PC-9 (cell line): ENCODE measurements at regions not wholly inside any gene's neighbourhood (a gene's known extent, or its start where the extent isn't known, plus 50 kb on each side); places are given as distances from the start of the nearest gene placed in this dataset.

Experiments used
- BruUV-seq: library from RNA; stranded (reverse); fragments of 400-500 nt; replicated peaks from 2 replicates; lab custom pipeline; 2021; lab: Mats Ljungman, UMichigan
- CTCF ChIA-PET: fragments of 300-600 bp; sonication (Branson Sonifier 250); formaldehyde crosslinking; loops from one replicate; lab custom pipeline; 2022; ENCODE audit warnings: antibody characterized with exemption; lab: Charles Lee
- POLR2A ChIA-PET: fragments of 300-600 bp; sonication (Branson Sonifier 250); formaldehyde crosslinking; loops from one replicate; lab custom pipeline; 2022; ENCODE audit warnings: antibody characterized with exemption; ENCODE audit not compliant: unreplicated experiment; lab: Charles Lee
- DNase-seq, 2 experiments: peaks; one replicate each; pipeline versions ENCODE4 v3.0.0 to v3.0.0-alpha.2; 2015 to 2022; ENCODE audit warnings: mixed read lengths in 1 of 2
- H2AFZ ChIP-seq: fragments of 200-600 bp; sonication (generic); 2 replicates; pipeline ENCODE4 v1.8.1; 2017; ENCODE audit warnings: antibody characterized with exemption
- H3F3A ChIP-seq: fragments of 200-600 bp; sonication (generic); 2 replicates; pipeline ENCODE4 v1.8.1; 2017; ENCODE audit warnings: antibody characterized with exemption, mild to moderate bottlenecking, low read depth; ENCODE audit not compliant: insufficient read depth
- H3K27ac ChIP-seq: fragments of 200-600 bp; sonication (generic); 2 replicates; pipeline ENCODE4 v1.6.1; 2016; ENCODE audit warnings: mixed run types
- H3K27me3 ChIP-seq: fragments of 200-600 bp; sonication (generic); 2 replicates; pipeline ENCODE4 v1.6.1; 2016; ENCODE audit warnings: low read depth, mixed run types; ENCODE audit not compliant: insufficient read depth
- H3K36me3 ChIP-seq: fragments of 200-600 bp; sonication (generic); 2 replicates; pipeline ENCODE4 v1.6.1; 2016; ENCODE audit warnings: low read depth, mixed run types
- H3K4me1 ChIP-seq: fragments of 200-600 bp; sonication (generic); replicated peaks from 2 replicates; pipeline ENCODE4 v1.6.1; 2016; ENCODE audit warnings: mixed run types; ENCODE audit not compliant: insufficient read depth
- H3K4me2 ChIP-seq: fragments of 200-600 bp; sonication (generic); 2 replicates; pipeline ENCODE4 v1.6.1; 2017; ENCODE audit warnings: mixed run types
- H3K4me3 ChIP-seq: fragments of 200-600 bp; sonication (generic); 2 replicates; pipeline ENCODE4 v1.6.1; 2016; ENCODE audit warnings: mixed run types
- H3K79me2 ChIP-seq: fragments of 200-600 bp; sonication (generic); 2 replicates; pipeline ENCODE4 v1.6.1; 2017; ENCODE audit warnings: low read depth, mixed run types
- H3K9me2 ChIP-seq: fragments of 200-600 bp; sonication (generic); 2 replicates; pipeline ENCODE4 v1.8.1; 2017; ENCODE audit warnings: mild to moderate bottlenecking; ENCODE audit not compliant: insufficient read depth
- H3K9me3 ChIP-seq: fragments of 200-600 bp; sonication (generic); 2 replicates; pipeline ENCODE4 v1.8.1; 2016; ENCODE audit warnings: low read depth; ENCODE audit not compliant: insufficient read depth
- H4K20me1 ChIP-seq: fragments of 200-600 bp; sonication (generic); 2 replicates; pipeline ENCODE4 v1.8.1; 2017; ENCODE audit not compliant: insufficient read depth
- CTCF ChIP-seq: fragments of 200-600 bp; sonication (generic); conservative IDR thresholded peaks from 2 replicates; pipeline ENCODE4 v1.6.1; 2017; ENCODE audit warnings: mixed run types, antibody characterized with exemption, mild to moderate bottlenecking, moderate library complexity
- EZH2 ChIP-seq: fragments of 200-600 bp; sonication (generic); IDR thresholded peaks from 2 replicates; pipeline ENCODE4 v1.8.0; 2017; ENCODE audit warnings: antibody characterized with exemption, low read depth
- intact Hi-C: fragments of 100-400 bp; cut with micrococcal nuclease; formaldehyde crosslinking; loops from one replicate; pipeline ENCODE4 v1.10.0; 2022; ENCODE audit not compliant: unreplicated experiment

GRCh38 chr10:106438386-106438785 lies 726.1 kb downstream of the SORCS1 start:
- no peak for TF ChIP-seq CTCF
- no peak for TF ChIP-seq EZH2
- H3K4me1 ChIP-seq: no peaks in the 10 kb centered on the region
- H4K20me1 ChIP-seq: no peaks in the 10 kb centered on the region
- no peaks in the 10 kb centered on the region for H3K9me3 ChIP-seq
- no peak overlapping the region for H3K4me2 ChIP-seq
- H2AFZ ChIP-seq: no peak overlapping the region
- CTCF ChIA-PET: no interaction called here
- intact Hi-C loops: no loop called here
- H3F3A ChIP-seq: no peaks in the 10 kb centered on the region
- POLR2A ChIA-PET: no interaction called here
- H3K4me3 ChIP-seq: no peak overlapping the region
- no peaks in the 10 kb centered on the region for H3K36me3 ChIP-seq
- no peaks in the 10 kb centered on the region for H3K79me2 ChIP-seq
- no peak overlapping the region for H3K27ac ChIP-seq
- no TSS peak for BruUV-seq
- no peaks in the 10 kb centered on the region for H3K9me2 ChIP-seq
- DNase-seq: no peak
- H3K27me3 ChIP-seq: no peaks in the 10 kb centered on the region

- H3K27ac ChIP-seq: no peak overlapping the region
- no TSS peak for BruUV-seq
- intact Hi-C loops: no loop called here
- no peaks in the 10 kb centered on the region for H3K9me3 ChIP-seq
- H3K36me3 ChIP-seq: no peaks in the 10 kb centered on the region
- DNase-seq: no peak
- H3K9me2 ChIP-seq: no peaks in the 10 kb centered on the region
- no peaks in the 10 kb centered on the region for H3F3A ChIP-seq
- no peak for TF ChIP-seq EZH2
- no peak for TF ChIP-seq CTCF
- no peak overlapping the region for H2AFZ ChIP-seq
- POLR2A ChIA-PET: no interaction called here
- H4K20me1 ChIP-seq: no peaks in the 10 kb centered on the region
- H3K4me2 ChIP-seq: no peak overlapping the region
- CTCF ChIA-PET: no interaction called here
- H3K4me1 ChIP-seq: no peaks in the 10 kb centered on the region
- H3K27me3 ChIP-seq: no peaks in the 10 kb centered on the region
- no peak overlapping the region for H3K4me3 ChIP-seq
- H3K79me2 ChIP-seq: no peaks in the 10 kb centered on the region
Measured at GRCh38 chr10:106436123-106436715, 728.3 kb downstream of the SORCS1 start.

GRCh38 chr10:106435081-106435480 lies 729.4 kb downstream of the SORCS1 start:
- no peaks in the 10 kb centered on the region for H3K9me2 ChIP-seq
- no peaks in the 10 kb centered on the region for H3K27me3 ChIP-seq
- no peak overlapping the region for H3K27ac ChIP-seq
- no peaks in the 10 kb centered on the region for H4K20me1 ChIP-seq
- no peaks in the 10 kb centered on the region for H3K79me2 ChIP-seq
- ChIA-PET POLR2A (no interaction called here), CTCF (no interaction called here)
- no peak for DNase-seq
- no peaks in the 10 kb centered on the region for H3F3A ChIP-seq
- no TSS peak for BruUV-seq
- H3K4me2 ChIP-seq: no peak overlapping the region
- intact Hi-C loops: no loop called here
- H3K9me3 ChIP-seq: no peaks in the 10 kb centered on the region
- no peak overlapping the region for H3K4me3 ChIP-seq
- no peaks in the 10 kb centered on the region for H3K4me1 ChIP-seq
- TF ChIP-seq EZH2 (no peak), CTCF (no peak)
- no peaks in the 10 kb centered on the region for H3K36me3 ChIP-seq
- H2AFZ ChIP-seq: no peak overlapping the region
